Small intestine (tissue), 7 donors: ENCODE measurements at regions not wholly inside any gene's neighbourhood (a gene's known extent, or its start where the extent isn't known, plus 50 kb on each side); places are given as distances from the start of the nearest gene placed in this dataset.

Source experiments
- DNase-seq, 2 donors: peaks; one replicate each; pipeline versions ENCODE4 v3.0.0 to v3.0.0-alpha.2; 2013
- FAIRE-seq: peaks from 2 replicates; lab custom pipeline; 2012; peaks lifted over from hg19 to GRCh38; lab: Jason Lieb, UNC
- H3K27ac ChIP-seq, 3 donors: one replicate each; pipeline ENCODE4 v1.5.1; 2013; ENCODE audit warnings: low read length in 2 of 3, mild to moderate bottlenecking in 2 of 3, control low read depth in 1 of 3, inconsistent platforms in 1 of 3, low read depth in 1 of 3, moderate library complexity in 1 of 3
- H3K27me3 ChIP-seq, 3 donors: one replicate each; pipeline ENCODE4 v1.6.1; 2013; ENCODE audit warnings: low read length in 3 of 3, inconsistent platforms in 1 of 3; ENCODE audit not compliant: control insufficient read depth in 3 of 3, insufficient read depth in 3 of 3
- H3K36me3 ChIP-seq, 3 donors: one replicate each; pipeline ENCODE4 v1.6.1; 2013; ENCODE audit warnings: low read length in 3 of 3, inconsistent platforms in 1 of 3, low read depth in 1 of 3, mild to moderate bottlenecking in 1 of 3, moderate library complexity in 1 of 3; ENCODE audit not compliant: control insufficient read depth in 3 of 3, insufficient read depth in 2 of 3
- H3K4me1 ChIP-seq, 3 donors: one replicate each; pipeline ENCODE4 v1.6.1; 2013; ENCODE audit warnings: low read length in 2 of 3, inconsistent platforms in 1 of 3, low read depth in 1 of 3, mild to moderate bottlenecking in 1 of 3, moderate library complexity in 1 of 3; ENCODE audit not compliant: control insufficient read depth in 3 of 3, insufficient read depth in 2 of 3
- H3K4me3 ChIP-seq, 3 donors: one replicate each; pipeline ENCODE4 v1.5.1; 2013; ENCODE audit warnings: low read length in 3 of 3, control low read depth in 1 of 3, inconsistent platforms in 1 of 3, low read depth in 1 of 3, mild to moderate bottlenecking in 1 of 3, moderate library complexity in 1 of 3
- H3K9me3 ChIP-seq, 2 donors: one replicate each; pipeline ENCODE4 v1.6.1; 2013; ENCODE audit warnings: low read depth in 1 of 2, low read length in 1 of 2; ENCODE audit not compliant: control insufficient read depth in 2 of 2, insufficient read depth in 1 of 2
- WGBS, 3 donors: extraction: QIAGEN DNeasy Blood & Tissue Kit; methylation state at CpG; one replicate each; pipeline ENCODE4 v1.1.7; 2013; 5-methylcytosine and 5-hydroxymethylcytosine counted together
- donor health status: healthy with polysubstance abuse.
- donor health status: control.
- donor health status: control.
- donor health status: Bipolar disorder and iron deficiency.
- donor health status: healthy.

DNA sequence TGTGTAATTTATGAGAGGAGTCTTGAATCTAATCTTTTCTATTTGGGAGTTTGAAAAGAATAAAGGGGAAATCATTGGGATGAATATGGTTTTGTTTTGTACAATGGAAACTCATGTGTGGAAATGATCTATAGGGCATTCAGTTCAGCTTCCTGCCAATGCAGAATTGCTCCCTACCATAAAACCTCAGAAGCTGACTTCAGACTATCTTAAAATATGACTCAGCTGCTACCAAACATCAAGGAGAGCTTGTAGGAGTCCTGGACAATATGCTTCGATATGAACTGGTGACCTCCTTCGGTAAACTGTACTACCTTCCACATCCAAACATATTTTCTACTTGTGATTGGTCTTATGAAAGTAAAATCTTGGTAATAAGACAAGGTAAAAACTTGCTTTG, 160.6 kb downstream of the CAPZA3 start:
- WGBS, 3 donors: 20 to 59% (median 42%) methylated on average over 2 of the region's 2 CpGs
- DNase-seq: peak; percentile 31 to 44
- Histone ChIP-seq H3K27me3 (no peaks in the 10 kb centered on the region), H3K9me3 (peaks cover 0 to 3% of the 10 kb centered on the region in 2 donors), H3K4me1 (no peaks in the 10 kb centered on the region), H3K27ac (no peak overlapping the region), H3K36me3 (no peaks in the 10 kb centered on the region), H3K4me3 (no peak overlapping the region)
- FAIRE-seq: no peak

DNA sequence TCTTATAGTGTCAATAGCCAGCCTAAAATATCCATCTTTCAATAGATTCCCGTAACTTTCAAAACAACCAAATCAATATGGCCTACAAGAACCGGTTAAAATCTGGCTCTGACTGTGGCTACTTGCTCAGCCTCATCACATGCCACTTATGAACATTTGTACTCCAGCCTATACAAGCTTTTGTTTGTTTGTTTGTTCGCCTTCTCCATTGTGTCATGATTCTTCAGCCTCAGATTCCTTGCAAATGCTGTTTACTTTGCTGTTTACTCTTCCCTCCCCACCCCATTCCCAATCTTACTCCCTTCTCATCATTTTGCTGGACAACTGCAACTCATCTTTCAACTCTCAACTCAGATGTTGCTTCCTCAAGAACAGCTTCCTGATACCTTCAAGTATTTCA, 161.2 kb downstream of the CAPZA3 start:
- Histone ChIP-seq H3K27me3 (no peaks in the 10 kb centered on the region), H3K4me3 (no peak overlapping the region), H3K4me1 (no peaks in the 10 kb centered on the region), H3K27ac (no peak overlapping the region), H3K36me3 (no peaks in the 10 kb centered on the region), H3K9me3 (peaks cover 0 to 3% of the 10 kb centered on the region in 2 donors)
- FAIRE-seq (no peak), DNase-seq (no peak)
- WGBS, 3 donors: 89 to 91% (median 91%) methylated on average over 3 of the region's 3 CpGs

- H3K27me3 ChIP-seq: no peaks in the 10 kb centered on the region
- H3K27ac ChIP-seq: no peak overlapping the region
- no peak overlapping the region for H3K4me3 ChIP-seq
- WGBS, 3 donors: 87 to 93% (median 93%) methylated on average over 8 of the region's 8 CpGs
- DNase-seq (no peak), FAIRE-seq (no peak)
- no peaks in the 10 kb centered on the region for H3K4me1 ChIP-seq
- H3K9me3 ChIP-seq: peaks cover 0 to 3% of the 10 kb centered on the region in 2 donors
- no peaks in the 10 kb centered on the region for H3K36me3 ChIP-seq
Measured at GRCh38 chr12:18899678-18900317, 161.9 kb downstream of the CAPZA3 start.

DNA sequence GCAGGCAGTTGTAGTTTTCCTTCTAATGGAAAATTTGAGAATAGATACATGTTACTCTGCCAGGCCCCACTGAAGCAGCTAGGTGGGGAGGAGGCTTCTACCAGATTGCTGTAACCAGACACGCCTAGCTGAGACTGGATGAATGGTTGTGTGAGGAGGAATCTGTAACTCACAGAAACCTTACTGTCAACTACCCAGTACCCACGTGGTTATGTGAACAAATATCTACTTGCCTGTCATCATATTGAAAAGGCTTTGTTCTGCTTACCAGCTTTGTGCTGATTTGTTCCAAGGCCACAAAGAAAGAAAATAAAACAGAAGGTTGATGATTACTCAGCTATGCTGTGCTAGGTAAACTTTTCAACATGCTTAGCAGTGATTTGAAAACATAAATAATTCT, 167.2 kb downstream of the CAPZA3 start:
- WGBS, 3 donors: 64 to 74% (median 66%) methylated on average over 2 of the region's 2 CpGs
- H3K27ac ChIP-seq: no peak overlapping the region
- H3K4me3 ChIP-seq: no peak overlapping the region
- peaks cover 0 to 5% (median 0%) of the 10 kb centered on the region in 3 donors for H3K4me1 ChIP-seq
- H3K9me3 ChIP-seq: peaks cover 0 to 6% of the 10 kb centered on the region in 2 donors
- no peaks in the 10 kb centered on the region for H3K27me3 ChIP-seq
- H3K36me3 ChIP-seq: no peaks in the 10 kb centered on the region
- DNase-seq (peak in 1 of 2 donors; percentile 8), FAIRE-seq (no peak)

- Histone ChIP-seq H3K9me3 (peaks cover 0 to 6% of the 10 kb centered on the region in 2 donors), H3K36me3 (no peaks in the 10 kb centered on the region), H3K4me3 (no peak overlapping the region), H3K27me3 (no peaks in the 10 kb centered on the region), H3K4me1 (peaks cover 0 to 5% (median 0%) of the 10 kb centered on the region in 3 donors), H3K27ac (no peak overlapping the region)
- DNase-seq (no peak), FAIRE-seq (no peak)
- WGBS, 3 donors: 94 to 100% (median 97%) methylated on average over 1 of the region's 1 CpG
Measured at GRCh38 chr12:18906395-18906794, 168.5 kb downstream of the CAPZA3 start.

DNA sequence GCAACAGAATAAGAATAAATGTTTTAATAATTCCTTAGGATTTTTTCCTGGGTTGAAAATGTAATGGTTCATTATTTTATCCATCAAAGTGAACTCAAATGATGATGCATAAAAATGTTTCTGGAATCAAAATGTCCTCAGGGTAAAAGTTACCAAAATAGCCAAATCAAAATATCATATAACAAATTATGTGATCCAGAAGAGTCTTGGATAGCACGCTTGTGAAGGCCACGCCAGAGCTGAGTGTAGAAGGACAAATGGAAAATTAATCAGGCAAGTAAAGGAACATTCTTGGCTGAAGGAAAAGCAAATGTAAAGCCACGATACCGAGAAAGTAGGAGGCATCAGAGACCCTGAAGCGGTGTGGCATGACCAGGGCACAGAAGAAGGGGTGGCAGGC, 169.2 kb downstream of the CAPZA3 start:
- no peak for FAIRE-seq
- H3K4me1 ChIP-seq: peaks cover 0 to 5% (median 0%) of the 10 kb centered on the region in 3 donors
- no peak overlapping the region for H3K27ac ChIP-seq
- H3K4me3 ChIP-seq: no peak overlapping the region
- H3K27me3 ChIP-seq: no peaks in the 10 kb centered on the region
- H3K9me3 ChIP-seq: peaks cover 0 to 6% of the 10 kb centered on the region in 2 donors
- WGBS, 3 donors: 85 to 92% (median 89%) methylated on average over 5 of the region's 5 CpGs
- DNase-seq: no peak
- H3K36me3 ChIP-seq: no peaks in the 10 kb centered on the region

DNA sequence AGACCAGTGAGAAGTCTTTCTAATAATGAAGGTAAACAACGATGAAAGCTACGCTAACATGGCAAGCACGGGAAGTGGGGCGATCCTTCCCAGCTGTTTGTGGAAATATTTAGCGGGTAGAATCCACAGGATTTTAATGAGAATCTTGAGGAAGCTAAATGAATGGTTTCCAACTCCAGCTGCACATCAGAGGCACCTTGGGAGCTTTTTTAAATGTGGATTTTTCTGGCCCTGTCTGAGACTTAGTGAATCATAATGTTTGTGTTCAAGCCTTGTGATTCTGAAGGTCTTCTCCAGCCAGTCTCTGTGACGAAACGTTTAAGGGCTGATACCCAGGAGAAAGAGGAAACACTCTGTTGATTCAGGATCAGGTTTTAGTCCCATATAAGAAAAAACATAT, 169.8 kb downstream of the CAPZA3 start:
- no peak for DNase-seq
- H3K27me3 ChIP-seq: no peaks in the 10 kb centered on the region
- FAIRE-seq: no peak
- H3K27ac ChIP-seq: no peak overlapping the region
- H3K36me3 ChIP-seq: no peaks in the 10 kb centered on the region
- peaks cover 0 to 5% (median 0%) of the 10 kb centered on the region in 3 donors for H3K4me1 ChIP-seq
- H3K9me3 ChIP-seq: peaks cover 0 to 6% of the 10 kb centered on the region in 2 donors
- 78 to 93% (median 92%) methylated on average over 7 of the region's 7 CpGs for WGBS, 3 donors
- no peak overlapping the region for H3K4me3 ChIP-seq

DNA sequence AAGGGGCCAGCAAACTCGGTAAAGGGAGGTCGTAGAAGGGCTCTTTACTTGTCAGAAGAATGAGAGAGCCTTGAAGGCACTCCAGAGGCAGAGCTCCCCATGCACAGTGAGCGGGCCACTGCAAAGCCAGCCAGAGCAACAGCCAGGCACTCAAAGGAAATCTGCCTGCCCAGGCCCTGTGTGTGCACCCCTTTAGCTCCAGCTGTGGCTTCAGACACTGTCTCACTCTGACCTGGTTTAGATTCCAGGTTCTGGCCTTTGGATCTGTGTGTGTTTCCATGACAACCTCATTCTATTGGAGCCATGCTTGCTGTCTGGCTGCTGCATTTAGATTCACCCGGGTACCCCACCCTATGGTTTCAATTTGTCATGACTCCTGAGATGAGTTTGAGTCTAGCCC, 170.3 kb downstream of the CAPZA3 start:
- WGBS, 3 donors: 76 to 78% (median 76%) methylated on average over 4 of the region's 4 CpGs

More for the DNA sequence above, 170.3 kb downstream of the CAPZA3 start:
- Histone ChIP-seq H3K4me3 (no peak overlapping the region), H3K27me3 (no peaks in the 10 kb centered on the region), H3K9me3 (peaks cover 0 to 6% of the 10 kb centered on the region in 2 donors), H3K4me1 (peaks cover 0 to 5% (median 0%) of the 10 kb centered on the region in 3 donors), H3K27ac (no peak overlapping the region), H3K36me3 (no peaks in the 10 kb centered on the region)
- DNase-seq: peak in 1 of 2 donors; percentile 22
- FAIRE-seq: no peak
